CD4-positive, alpha-beta T cell treated with Interferon alpha-2 for 1 hour (primary cell): ENCODE measurements at regions not wholly inside any gene's neighbourhood (a gene's known extent, or its start where the extent isn't known, plus 50 kb on each side); places are given as distances from the start of the nearest gene placed in this dataset.

Source experiments
- DNase-seq, 2 donors: peaks; one replicate each; pipeline ENCODE4 v3.0.0-alpha.2; 2020 to 2022

DNA sequence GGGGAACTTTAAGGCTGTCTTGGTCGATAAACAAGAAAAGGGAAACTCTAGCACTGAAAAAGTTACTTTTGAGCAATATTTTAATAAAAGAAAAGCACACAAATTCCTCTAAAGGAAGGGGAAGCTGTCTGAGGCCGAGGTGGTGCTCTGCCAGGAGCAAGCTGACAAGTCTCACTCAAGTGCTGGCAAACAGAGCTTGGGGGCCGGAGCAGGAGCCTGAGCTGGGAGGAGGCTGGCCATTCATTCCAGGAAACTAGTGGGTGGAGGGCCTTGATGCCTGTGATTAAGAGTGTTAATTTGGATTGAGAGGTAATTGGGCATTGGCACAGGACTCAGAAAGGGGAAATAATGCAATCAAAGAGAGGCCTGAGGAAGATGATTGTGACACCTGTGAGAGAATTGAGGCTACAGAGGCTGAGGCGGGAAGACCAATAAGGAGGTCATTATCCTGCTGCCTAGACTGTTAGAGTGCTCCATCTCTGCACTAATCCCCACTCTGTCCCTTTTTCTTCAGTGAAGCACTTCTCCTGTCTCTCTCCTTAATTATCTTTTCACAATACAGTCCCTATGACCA lies 154.9 kb upstream of the COL1A2 start:
- DNase-seq: no peak

GRCh38 chr7:94240902-94241301 lies 153.8 kb upstream of the COL1A2 start:
- DNase-seq: no peak

- no peak for DNase-seq
These were observed 153.2 kb upstream of the COL1A2 start for GRCh38 chr7:94241402-94241925.

DNA sequence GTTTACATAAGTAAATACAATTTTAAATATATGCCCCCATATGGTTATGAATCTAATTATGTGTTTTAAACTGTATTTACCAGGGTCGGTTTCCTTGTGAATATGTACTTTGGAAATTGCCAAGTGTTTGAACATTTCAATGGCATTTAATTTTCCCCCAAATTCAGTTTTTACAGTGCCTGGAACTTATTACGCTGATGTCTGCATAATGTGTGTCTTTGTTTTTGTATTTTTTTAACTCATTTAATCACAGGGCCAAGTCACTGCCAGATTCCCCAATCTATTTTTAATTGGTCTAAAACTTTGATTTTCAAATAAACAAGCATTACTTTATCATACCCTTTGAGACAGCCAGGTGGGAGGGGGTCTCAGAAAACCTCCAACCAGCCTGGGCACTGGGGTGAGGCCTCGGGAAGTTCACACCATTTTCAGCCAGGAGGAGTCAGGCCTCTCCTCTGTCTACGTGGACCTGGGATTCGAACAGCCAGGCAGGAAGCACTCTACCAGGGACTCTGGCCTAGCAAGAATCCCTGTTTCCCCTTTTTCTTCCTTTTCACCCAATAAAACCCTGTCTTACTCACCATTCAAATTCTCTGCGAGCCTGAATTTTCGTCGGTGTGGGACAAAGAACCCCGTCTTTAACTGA lies 151.5 kb upstream of the COL1A2 start:
- DNase-seq: no peak

- DNase-seq: no peak
These were observed 149.9 kb upstream of the COL1A2 start for GRCh38 chr7:94244760-94245159.

DNA sequence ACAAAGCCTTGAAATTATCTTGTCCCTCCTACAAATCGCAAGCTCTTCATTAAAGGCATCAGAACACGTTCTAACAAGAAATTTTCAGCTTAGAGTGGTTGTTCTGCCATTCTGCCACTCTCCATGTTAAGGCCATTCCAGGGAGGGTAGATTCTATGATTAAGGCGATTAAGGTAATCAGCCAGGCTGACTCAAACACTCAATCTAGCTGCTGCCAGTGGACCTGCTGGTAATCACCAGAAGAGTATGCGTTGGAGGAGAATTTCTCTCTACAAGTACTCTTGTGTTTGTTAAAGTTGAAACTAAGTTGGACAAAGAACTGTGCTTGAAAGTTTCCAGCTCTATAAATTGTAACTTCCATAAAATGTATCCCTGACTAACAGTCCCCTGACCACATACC lies 149.2 kb upstream of the COL1A2 start:
- DNase-seq: no peak

DNA sequence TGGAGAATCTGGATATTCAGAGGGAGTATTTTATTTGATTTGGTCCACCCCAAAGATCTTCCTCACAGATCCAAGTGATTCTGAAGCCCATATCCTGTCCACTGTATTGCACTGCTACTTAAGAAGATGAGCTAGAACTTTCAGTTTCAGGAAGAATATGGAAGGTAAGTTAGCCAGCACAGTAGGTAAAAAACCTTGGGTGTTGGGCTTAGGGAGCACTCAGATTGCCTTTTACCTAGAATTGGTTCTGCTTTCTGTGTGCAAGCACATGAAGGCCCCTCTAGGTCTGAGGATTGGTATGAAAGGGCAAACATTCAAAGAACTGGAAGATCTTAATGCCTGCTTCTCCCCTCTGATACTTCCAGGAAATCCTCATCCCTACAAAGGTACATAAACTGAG lies 146.7 kb upstream of the COL1A2 start:
- DNase-seq: no peak

DNA sequence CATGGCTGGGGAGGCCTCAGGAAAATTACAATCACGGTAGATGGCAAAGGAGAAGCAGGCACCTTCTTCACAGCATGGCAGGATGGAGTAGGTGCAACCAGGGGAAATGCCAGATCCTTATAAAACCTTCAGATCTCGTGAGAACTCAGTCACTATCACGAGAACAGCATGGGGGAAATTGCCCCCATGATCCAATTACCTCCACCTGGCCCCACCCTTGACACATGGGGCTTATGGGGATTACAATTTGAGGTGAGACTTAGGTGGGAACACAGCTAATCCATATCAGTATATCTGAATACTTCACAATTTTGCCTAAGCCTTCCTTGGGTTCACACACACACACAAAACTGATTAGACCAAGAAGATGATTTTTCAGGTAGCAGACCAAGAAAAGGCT lies 145.1 kb upstream of the COL1A2 start:
- no peak for DNase-seq

- no peak for DNase-seq
These were observed 144.6 kb upstream of the COL1A2 start for GRCh38 chr7:94250124-94250523.

- DNase-seq: no peak
These were observed 143.7 kb upstream of the COL1A2 start for GRCh38 chr7:94250987-94251386.

DNA sequence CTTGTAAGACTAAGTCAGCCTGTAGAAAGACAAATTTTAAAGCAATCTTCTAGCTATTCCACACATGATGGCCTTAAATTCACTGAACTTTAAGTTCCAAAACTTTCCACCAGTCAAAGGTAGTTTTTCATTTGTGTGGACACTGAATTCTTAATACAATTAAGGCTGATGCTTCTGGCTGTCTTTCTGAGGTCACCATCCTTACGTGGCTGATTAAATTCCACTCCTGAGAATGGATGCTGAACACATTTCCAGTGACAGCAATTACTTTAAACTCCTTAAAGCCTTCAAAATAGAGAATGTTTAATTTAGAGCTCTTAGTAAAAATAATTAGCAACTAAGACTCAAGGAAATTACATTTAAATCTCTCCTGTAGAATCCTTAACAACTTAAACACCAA lies 142.6 kb upstream of the COL1A2 start:
- no peak for DNase-seq

GRCh38 chr7:94252971-94253370 lies 141.7 kb upstream of the COL1A2 start:
- no peak for DNase-seq

DNA sequence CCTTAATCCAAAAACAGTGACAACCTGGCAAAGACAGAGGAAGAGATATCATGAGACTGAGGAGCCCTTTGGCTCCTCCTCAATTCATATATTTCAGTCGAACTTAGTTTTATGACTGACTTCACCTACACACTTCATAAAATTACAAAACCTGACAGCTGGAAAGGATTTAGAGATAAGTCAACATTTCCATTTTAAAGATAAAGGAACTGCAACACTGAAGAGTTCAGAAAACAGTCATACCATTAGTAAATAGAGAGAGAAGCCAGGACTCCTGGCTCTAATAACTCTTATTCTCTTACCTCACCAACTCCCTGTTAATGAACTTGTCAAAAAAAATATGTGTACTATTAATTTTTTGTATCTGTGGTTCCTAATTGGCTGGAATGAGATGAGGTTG lies 141.0 kb upstream of the COL1A2 start:
- no peak for DNase-seq

DNA sequence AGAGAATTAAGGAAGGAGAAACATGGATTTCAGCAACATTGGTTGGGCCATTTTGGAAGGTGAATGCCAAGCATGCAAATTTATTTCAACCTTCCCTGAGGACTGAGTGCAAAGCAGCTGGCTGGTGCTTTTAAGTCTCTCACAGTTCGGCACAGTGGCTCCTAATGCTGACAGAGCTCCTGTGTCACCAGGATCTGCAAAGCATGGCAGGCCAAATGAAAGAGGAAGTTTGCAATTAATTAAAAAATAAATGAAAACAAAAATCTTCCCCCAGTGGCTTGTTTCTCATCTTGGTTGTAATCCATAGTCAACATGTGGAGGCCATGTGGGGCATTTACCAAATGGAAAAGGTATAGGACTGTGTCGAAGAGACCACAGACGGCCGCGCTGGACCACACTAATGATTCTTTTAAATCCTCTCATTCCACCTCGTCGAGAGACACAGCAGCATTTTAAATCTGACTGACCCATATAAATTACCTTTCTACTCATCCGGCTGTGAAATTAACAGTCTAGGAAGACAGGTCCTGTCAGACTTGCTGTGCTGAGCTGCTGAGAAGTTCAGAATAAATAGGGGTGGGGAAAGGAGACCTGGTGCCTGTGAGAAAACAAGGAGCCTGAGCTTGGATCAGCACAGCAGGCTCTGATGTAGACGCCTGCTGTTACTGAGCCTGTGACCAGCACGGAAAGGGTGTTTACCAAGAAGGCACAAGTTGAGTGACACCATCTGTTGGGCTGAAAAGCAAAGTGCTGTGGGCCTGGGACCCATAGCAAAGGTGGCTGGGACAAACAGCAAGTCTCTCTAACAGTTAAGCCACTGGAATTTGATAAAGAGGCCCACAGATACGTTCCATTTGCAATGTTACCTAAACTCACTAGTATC lies 136.0 kb upstream of the COL1A2 start:
- DNase-seq: no peak

DNA sequence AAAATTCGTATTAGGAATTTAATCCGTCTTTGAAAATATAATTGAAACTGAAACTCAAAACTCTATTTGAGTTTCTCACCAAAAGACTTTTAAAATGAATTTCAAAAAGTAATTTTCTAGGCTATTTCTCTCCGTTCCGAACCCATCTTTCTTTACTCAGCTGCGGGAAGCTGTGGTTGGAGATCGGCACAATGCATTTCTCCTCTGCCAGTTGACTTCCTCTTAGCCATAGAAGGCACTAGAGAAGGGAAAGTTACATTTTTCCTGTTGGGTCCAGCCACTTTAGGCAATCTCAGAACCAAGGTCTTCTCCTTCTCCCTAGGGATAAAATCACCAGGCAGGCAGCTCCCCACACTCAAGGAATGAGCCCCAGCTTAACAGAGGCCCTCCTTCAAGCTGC lies 133.6 kb upstream of the COL1A2 start:
- no peak for DNase-seq

DNA sequence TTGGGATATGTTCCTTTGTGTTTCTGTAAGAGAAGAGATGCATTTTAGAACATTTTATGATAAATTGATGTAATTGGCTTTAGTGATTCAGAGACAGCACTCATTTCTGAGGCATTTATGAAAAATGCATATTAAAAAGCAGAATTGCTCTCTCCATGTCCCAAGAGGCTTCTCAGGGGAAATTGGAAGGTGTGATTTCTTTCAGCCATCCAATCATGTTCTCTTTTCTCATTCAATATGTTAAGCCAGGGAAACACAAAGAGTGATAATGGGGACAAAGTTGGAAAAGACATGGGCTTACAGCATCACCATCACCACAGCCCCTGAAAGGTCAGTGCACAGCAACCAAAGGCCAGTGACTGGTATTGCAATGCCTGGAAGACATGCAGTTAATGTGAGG lies 129.9 kb upstream of the COL1A2 start:
- no peak for DNase-seq

DNA sequence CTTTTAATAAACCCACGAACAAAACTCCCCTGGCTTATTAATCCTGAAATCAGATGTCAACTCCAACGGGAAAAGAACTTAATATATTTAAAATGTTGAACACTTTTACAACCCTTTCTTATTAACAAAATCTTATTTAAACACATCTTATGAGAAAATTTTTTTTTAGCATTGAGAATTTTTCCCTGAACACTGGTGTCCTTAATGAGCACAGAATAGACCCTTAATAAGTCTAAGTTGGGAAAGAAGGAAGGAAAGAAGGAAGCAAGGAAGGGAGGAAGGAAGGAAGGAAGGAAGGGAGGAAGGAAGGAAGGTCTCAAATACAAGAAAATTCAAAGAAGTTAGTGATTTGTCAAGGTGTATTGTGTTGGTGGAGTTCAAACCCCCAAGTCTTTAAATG lies 129.2 kb upstream of the COL1A2 start:
- DNase-seq: no peak

- DNase-seq: no peak
These were observed 128.5 kb upstream of the COL1A2 start for GRCh38 chr7:94266238-94266644.

- no peak for DNase-seq
These were observed 123.9 kb upstream of the COL1A2 start for GRCh38 chr7:94270772-94271171.

DNA sequence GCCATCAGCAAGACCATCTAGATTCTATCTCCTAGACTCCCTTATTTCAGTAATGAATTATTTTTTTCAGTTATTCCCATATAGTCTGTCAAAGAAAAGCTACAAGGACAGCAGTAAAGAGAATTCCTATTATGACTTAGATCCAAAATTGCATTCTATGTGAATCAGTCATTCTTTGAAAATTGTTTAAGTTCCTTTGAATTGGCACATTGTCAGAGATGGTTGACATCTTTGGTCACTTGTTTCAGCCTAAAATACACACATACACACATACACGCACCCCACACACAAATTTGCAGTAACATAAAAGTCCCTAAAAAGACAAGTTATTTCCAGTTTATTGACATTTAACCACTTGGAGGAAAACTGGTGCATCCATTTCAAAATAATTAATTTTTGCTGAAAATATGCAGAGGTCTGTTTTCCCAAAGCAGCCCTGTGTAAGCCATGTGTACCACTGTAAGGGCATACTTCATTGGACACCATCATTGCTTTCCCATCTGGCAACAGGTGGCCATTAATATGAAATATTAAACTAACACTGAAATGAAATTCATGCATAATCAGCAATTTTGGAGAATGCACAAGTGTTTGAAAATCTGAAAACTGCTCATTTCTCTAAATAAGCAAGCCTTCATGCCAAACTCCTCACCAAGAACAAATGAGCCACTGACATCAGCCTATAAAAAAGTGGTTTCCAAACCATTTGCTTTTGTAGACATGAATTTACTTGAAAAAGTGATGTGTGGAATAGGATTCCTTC lies 121.7 kb upstream of the COL1A2 start:
- no peak for DNase-seq

- no peak for DNase-seq
These were observed 119.9 kb upstream of the COL1A2 start for GRCh38 chr7:94274828-94275227.

DNA sequence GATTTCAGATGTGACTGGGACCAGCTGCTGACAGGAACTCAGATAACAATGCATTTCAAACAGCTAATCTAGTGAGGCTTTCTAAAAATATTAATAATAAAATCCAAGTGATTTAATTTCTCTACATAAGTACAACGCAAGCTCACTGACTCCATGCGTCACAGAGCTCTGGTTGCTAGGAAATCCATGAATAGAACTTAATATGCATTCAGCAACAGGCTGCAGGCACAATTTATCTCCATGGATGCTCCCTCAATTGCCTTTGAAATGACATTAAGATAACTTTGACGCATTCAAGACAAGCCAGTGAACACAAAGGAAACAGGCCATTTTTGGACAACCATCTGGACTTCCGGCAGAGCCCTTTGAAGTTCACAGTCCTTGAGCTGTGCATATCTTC lies 118.7 kb upstream of the COL1A2 start:
- DNase-seq: no peak

GRCh38 chr7:94276795-94277194 lies 117.9 kb upstream of the COL1A2 start:
- no peak for DNase-seq
